GM23248 (cell line): ENCODE measurements at regions not wholly inside any gene's neighbourhood (a gene's known extent, or its start where the extent isn't known, plus 50 kb on each side); places are given as distances from the start of the nearest gene placed in this dataset.

Experiments used
- EZH2 ChIP-seq: fragments of 200-600 bp; sonication (generic); IDR thresholded peaks from 2 replicates; pipeline ENCODE4 v1.6.1; 2018; ENCODE audit warnings: antibody characterized with exemption, mild to moderate bottlenecking; ENCODE audit not compliant: insufficient read depth, poor library complexity, severe bottlenecking
- EZH2phosphoT487 ChIP-seq: fragments of 200-600 bp; sonication (generic); IDR thresholded peaks from 2 replicates; pipeline ENCODE4 v1.6.1; 2018; ENCODE audit warnings: antibody characterized with exemption, moderate library complexity, mild to moderate bottlenecking, low read depth; ENCODE audit not compliant: insufficient read depth

GRCh38 chr2:139196754-139197153 is 416.6 kb upstream of the NXPH2 start:
- TF ChIP-seq EZH2 (no peak), EZH2phosphoT487 (no peak)
